HG03439 (cell line): ENCODE measurements at regions not wholly inside any gene's neighbourhood (a gene's known extent, or its start where the extent isn't known, plus 50 kb on each side); places are given as distances from the start of the nearest gene placed in this dataset.

Source experiments
- ATAC-seq: cut with Tn5 transposase; IDR thresholded peaks from one replicate; pipeline ENCODE4 v1.9.1; 2021; ENCODE audit warnings: mild to moderate bottlenecking, moderate library complexity; ENCODE audit not compliant: unreplicated experiment

- no peak for ATAC-seq
Measured at GRCh38 chr11:123378096-123378495, 52.0 kb upstream of the GRAMD1B start.

- no peak for ATAC-seq
Measured at GRCh38 chr11:123377355-123377754, 52.7 kb upstream of the GRAMD1B start.

GRCh38 chr11:123375832-123376231 lies 54.2 kb upstream of the GRAMD1B start:
- ATAC-seq: no peak

- ATAC-seq: no peak
Measured at GRCh38 chr11:123374622-123374968, 55.5 kb upstream of the GRAMD1B start.

GRCh38 chr11:123373754-123374621 lies 56.1 kb upstream of the GRAMD1B start:
- no peak for ATAC-seq

- ATAC-seq: no peak
Measured at GRCh38 chr11:123371506-123372297, 58.4 kb upstream of the GRAMD1B start.

GRCh38 chr11:123366924-123367323 lies 63.1 kb upstream of the GRAMD1B start:
- ATAC-seq: no peak

- no peak for ATAC-seq
Measured at GRCh38 chr11:123365955-123366354, 64.1 kb upstream of the GRAMD1B start.

GRCh38 chr11:123364080-123364479 lies 66.0 kb upstream of the GRAMD1B start:
- ATAC-seq: no peak

- no peak for ATAC-seq
Measured at GRCh38 chr11:123363556-123363955, 66.5 kb upstream of the GRAMD1B start.

- ATAC-seq: no peak
Measured at GRCh38 chr11:123362941-123363340, 67.1 kb upstream of the GRAMD1B start.

- no peak for ATAC-seq
Measured at GRCh38 chr11:123362186-123362585, 67.9 kb upstream of the GRAMD1B start.

GRCh38 chr11:123361110-123361509 lies 69.0 kb upstream of the GRAMD1B start:
- no peak for ATAC-seq

GRCh38 chr11:123360267-123360936 lies 69.7 kb upstream of the GRAMD1B start:
- no peak for ATAC-seq

- peak; percentile 53 for ATAC-seq
Measured at GRCh38 chr11:123357990-123358827, 71.9 kb upstream of the GRAMD1B start.

GRCh38 chr11:123357353-123357989 lies 72.6 kb upstream of the GRAMD1B start:
- no peak for ATAC-seq

- ATAC-seq: no peak
Measured at GRCh38 chr11:123356539-123356938, 73.5 kb upstream of the GRAMD1B start.

- ATAC-seq: no peak
Measured at GRCh38 chr11:123354371-123354975, 75.6 kb upstream of the GRAMD1B start.

- ATAC-seq: no peak
Measured at GRCh38 chr11:123351375-123351774, 78.7 kb upstream of the GRAMD1B start.

GRCh38 chr11:123349382-123349781 lies 80.7 kb upstream of the GRAMD1B start:
- no peak for ATAC-seq
